Heart left ventricle (tissue), 16 donors: ENCODE measurements at regions not wholly inside any gene's neighbourhood (a gene's known extent, or its start where the extent isn't known, plus 50 kb on each side); places are given as distances from the start of the nearest gene placed in this dataset.

Experiments used
- ATAC-seq, 4 donors: fragments of 200-7000 bp; cut with Tn5 transposase; one replicate each; pipeline ENCODE4 v1.9.1; 2020 to 2022; ENCODE audit warnings: moderate library complexity in 4 of 4, mild to moderate bottlenecking in 3 of 4, moderate number of reproducible peaks in 1 of 4
- DNase-seq, 5 donors: peaks; one replicate each; pipeline ENCODE4 v3.0.0-alpha.2; 2020
- H3K27ac ChIP-seq, 12 donors: fragments of 200-600 bp; sonication (generic) in 4 of 12; one replicate each; pipeline versions ENCODE4 v1.5.0 to v1.8.0; 2016 to 2022; ENCODE audit warnings: mild to moderate bottlenecking in 2 of 12
- H3K27me3 ChIP-seq, 9 donors: fragments of 200-600 bp; sonication (generic) in 2 of 9; one replicate each; pipeline versions ENCODE4 v1.5.1 to v1.8.0; 2016 to 2022; ENCODE audit warnings: mild to moderate bottlenecking in 3 of 9
- H3K36me3 ChIP-seq, 9 donors: fragments of 200-600 bp; sonication (generic) in 2 of 9; one replicate each; pipeline versions ENCODE4 v1.5.0 to v1.8.0; 2018 to 2022; ENCODE audit warnings: mild to moderate bottlenecking in 2 of 9
- H3K4me1 ChIP-seq, 12 donors: fragments of 200-600 bp; sonication (generic) in 4 of 12; one replicate each; pipeline versions ENCODE4 v1.5.0 to v1.8.0; 2016 to 2022; ENCODE audit warnings: mild to moderate bottlenecking in 3 of 12
- H3K4me3 ChIP-seq, 12 donors: fragments of 200-600 bp; sonication (generic) in 4 of 12; one replicate each; pipeline versions ENCODE4 v1.5.0 to v1.8.0; 2017 to 2022; ENCODE audit warnings: mild to moderate bottlenecking in 9 of 12, moderate library complexity in 4 of 12
- H3K9me3 ChIP-seq, 12 donors: fragments of 200-600 bp; sonication (generic) in 4 of 12; one replicate each; pipeline versions ENCODE4 v1.5.0 to v1.8.0; 2016 to 2022; ENCODE audit warnings: mild to moderate bottlenecking in 1 of 12
- CTCF ChIP-seq, 12 donors: fragments of 200-600 bp; sonication (generic) in 4 of 12; IDR thresholded peaks; one replicate each; pipeline versions ENCODE4 v1.5.0 to v1.8.0; 2018 to 2022; ENCODE audit warnings: antibody characterized with exemption in 12 of 12, mild to moderate bottlenecking in 5 of 12
- POLR2A ChIP-seq, 2 donors: fragments of 450-650 bp; IDR thresholded peaks; one replicate each; pipeline ENCODE4 v1.6.1; 2017; ENCODE audit warnings: antibody characterized with exemption in 2 of 2, mild to moderate bottlenecking in 2 of 2, moderate library complexity in 2 of 2
- WGBS, 4 donors: extraction: QIAGEN DNeasy Blood & Tissue Kit in 2 of 4; methylation state at CpG; one replicate each; pipeline versions ENCODE4 v1.1.5 to v1.1.7; 2013 to 2018; 5-methylcytosine and 5-hydroxymethylcytosine counted together
- intact Hi-C, 10 donors: fragments of 100-400 bp; cut with DNase I; formaldehyde crosslinking; loops; one replicate each; pipeline versions ENCODE4 v1.11.1 to v1.14.2; 2022
- donor health status: ischemic (EF 13 %, LVEDD 7.1; RV severe dilation, severe dysfunction).
- donor health status: healthy with polysubstance abuse.
- donor health status: DM: no; HTN: yes; CAD: no.
- donor health status: DM: no; HTN: no; CAD: no.
- donor health status: ischemic (EF 25% LVEDD 6.9; RV normal size, moderate dysfunction).
- donor health status: ischemic (EF 25% LVEDD 5.7; RV mildly dilated, moderate dysfunction).
- donor health status: healthy.
- donor health status: DM: yes; HTN: yes; CAD: no.
- donor health status: ischemic (EF 35%, LVEDD 5.7; RV mildly dilated, moderate dysfunction).
- donor health status: nonischemic (EF 11% LVEDD 7.7; RV severe dilation, severe dysfunction).
- donor health status: DM: yes; HTN: yes; CAD: no.
- donor health status: PGD.
- donor health status: ischemic (EF 29% LVEDD 5.4; RV normal size, mild dysfunction).
- donor health status: nonischemic (EF 23%, LVEDD 6.1; RV moderate dilation, normal function).

GRCh38 chr17:13753154-13753553 lies 151.4 kb upstream of the HS3ST3A1 start:
- WGBS, 4 donors: 14 to 30% (median 26%) methylated on average over 3 of the region's 3 CpGs

GRCh38 chr17:13753771-13754170 lies 152.0 kb upstream of the HS3ST3A1 start:
- WGBS, 4 donors: 74 to 81% (median 80%) methylated on average over 1 of the region's 1 CpG
- no peak for TF ChIP-seq CTCF (IDR thresholded peaks at IDR 0.05)
- no peak for TF ChIP-seq POLR2A (IDR thresholded peaks at IDR 0.05)
- no peaks in the 10 kb centered on the region for H3K4me1 ChIP-seq
- no peak for ATAC-seq
- H3K27ac ChIP-seq: no peak overlapping the region
- H3K4me3 ChIP-seq: no peak overlapping the region
- no peaks in the 10 kb centered on the region for H3K36me3 ChIP-seq
- DNase-seq: no peak
- H3K27me3 ChIP-seq: peaks cover 0 to 3% (median 0%) of the 10 kb centered on the region in 9 donors
- H3K9me3 ChIP-seq: no peaks in the 10 kb centered on the region
- intact Hi-C loops: loop anchor here in 1 of 10 donors (10.0 kb wide), 1 partner anchor 551 kb away; the partner anchor contains the start of gene HS3ST3B1

More at GRCh38 chr17:13753154-13753553, 151.4 kb upstream of the HS3ST3A1 start:
- Histone ChIP-seq H3K4me1 (no peaks in the 10 kb centered on the region), H3K27ac (no peak overlapping the region), H3K36me3 (no peaks in the 10 kb centered on the region), H3K4me3 (no peak overlapping the region), H3K9me3 (peaks cover 0 to 4% (median 0%) of the 10 kb centered on the region in 12 donors), H3K27me3 (peaks cover 0 to 3% (median 0%) of the 10 kb centered on the region in 9 donors)
- TF ChIP-seq CTCF (IDR thresholded peaks at IDR 0.05) (no peak), POLR2A (IDR thresholded peaks at IDR 0.05) (no peak)
- DNase-seq: no peak
- intact Hi-C loops: loop anchor here in 1 of 10 donors (10.0 kb wide), 1 partner anchor 552 kb away; the partner anchor contains the start of gene HS3ST3B1
- ATAC-seq: no peak

GRCh38 chr17:13755851-13756250 lies 154.1 kb upstream of the HS3ST3A1 start:
- H3K4me3 ChIP-seq: no peak overlapping the region
- no peak overlapping the region for H3K27ac ChIP-seq
- no peaks in the 10 kb centered on the region for H3K36me3 ChIP-seq
- DNase-seq (no peak), ATAC-seq (no peak)
- no peaks in the 10 kb centered on the region for H3K4me1 ChIP-seq
- TF ChIP-seq CTCF (IDR thresholded peaks at IDR 0.05) (no peak), POLR2A (IDR thresholded peaks at IDR 0.05) (no peak)
- intact Hi-C loops: loop anchor here in 1 of 10 donors (10.0 kb wide), 1 partner anchor 549 kb away; the partner anchor contains the start of gene HS3ST3B1
- no peaks in the 10 kb centered on the region for H3K9me3 ChIP-seq
- 76 to 84% (median 80%) methylated on average over 8 of the region's 8 CpGs for WGBS, 4 donors
- H3K27me3 ChIP-seq: peaks cover 0 to 3% (median 0%) of the 10 kb centered on the region in 9 donors

GRCh38 chr17:13756763-13757162 lies 155.0 kb upstream of the HS3ST3A1 start:
- no peaks in the 10 kb centered on the region for H3K9me3 ChIP-seq
- TF ChIP-seq CTCF (IDR thresholded peaks at IDR 0.05) (peak in 1 of 12 donors; percentile 11), POLR2A (IDR thresholded peaks at IDR 0.05) (no peak)
- 26 to 47% (median 34%) methylated on average over 2 of the region's 2 CpGs for WGBS, 4 donors
- H3K4me1 ChIP-seq: no peaks in the 10 kb centered on the region
- no peak overlapping the region for H3K27ac ChIP-seq
- intact Hi-C loops: loop anchor here in 1 of 10 donors (10.0 kb wide), 1 partner anchor 548 kb away; the partner anchor contains the start of gene HS3ST3B1
- ATAC-seq: no peak
- peaks cover 0 to 3% (median 0%) of the 10 kb centered on the region in 9 donors for H3K27me3 ChIP-seq
- H3K4me3 ChIP-seq: no peak overlapping the region
- no peaks in the 10 kb centered on the region for H3K36me3 ChIP-seq
- no peak for DNase-seq
